Endothelial cell of umbilical vein (primary cell): ENCODE measurements at regions not wholly inside any gene's neighbourhood (a gene's known extent, or its start where the extent isn't known, plus 50 kb on each side); places are given as distances from the start of the nearest gene placed in this dataset.

Source experiments
- BruUV-seq: library from RNA; stranded (reverse); fragments of 400-500 nt; replicated peaks from 2 replicates; lab custom pipeline; 2021; lab: Mats Ljungman, UMichigan
- CTCF ChIA-PET: fragments of 300-600, 350-600 bp; sonication (Branson Sonifier 250); formaldehyde crosslinking; loops from one replicate; lab custom pipeline; 2021; ENCODE audit warnings: antibody characterized with exemption, inconsistent platforms; lab: Charles Lee
- POLR2A ChIA-PET: fragments of 300-600, 350-600 bp; sonication (Branson Sonifier 250); formaldehyde crosslinking; loops from one replicate; lab custom pipeline; 2021; ENCODE audit warnings: antibody characterized with exemption, inconsistent platforms; lab: Charles Lee
- DNase-seq: peaks from one replicate; pipeline ENCODE4 v3.0.0-alpha.2; 2011; ENCODE audit warnings: low read depth, low spot score
- FAIRE-seq: peaks from 2 replicates; lab custom pipeline; 2011; peaks lifted over from hg19 to GRCh38; lab: Jason Lieb, UNC
- H2AFZ ChIP-seq: 2 replicates; pipeline ENCODE4 v1.6.0; 2012; ENCODE audit warnings: low read depth, low read length, control low read depth, inconsistent platforms
- H3K27ac ChIP-seq: 2 replicates; pipeline ENCODE4 v1.5.1; 2011; ENCODE audit warnings: low read depth, mild to moderate bottlenecking, control low read depth, low read length, moderate library complexity; ENCODE audit not compliant: insufficient read depth
- H3K27me3 ChIP-seq, 2 experiments: 2 replicates each; pipeline versions ENCODE4 v1.6.0 to v1.6.1; 2011; ENCODE audit warnings: low read length in 2 of 2, mixed read lengths in 1 of 2; ENCODE audit not compliant: control insufficient read depth in 2 of 2, insufficient read depth in 2 of 2
- H3K36me3 ChIP-seq, 2 experiments: 2 replicates in 1 of 2; 3 replicates in 1 of 2; pipeline ENCODE4 v1.5.1; 2011; ENCODE audit warnings: low read length in 2 of 2, mild to moderate bottlenecking in 1 of 2, moderate library complexity in 1 of 2; ENCODE audit not compliant: control insufficient read depth in 2 of 2, insufficient read depth in 2 of 2; ENCODE audit errors: extremely low read depth in 1 of 2
- H3K4me1 ChIP-seq: 3 replicates; pipeline ENCODE4 v1.5.1; 2011; ENCODE audit warnings: mild to moderate bottlenecking, low read length; ENCODE audit not compliant: control insufficient read depth, insufficient read depth; ENCODE audit errors: extremely low read depth
- H3K4me2 ChIP-seq: 2 replicates; pipeline ENCODE4 v1.6.1; 2011; ENCODE audit warnings: low read length, control low read depth, mixed read lengths; ENCODE audit not compliant: insufficient read depth
- H3K4me3 ChIP-seq, 3 experiments: fragments of 200-600 bp in 1 of 3; sonication (generic), shearing (Covaris generic) in 1 of 3; replicated peaks in 1 of 3; 2 replicates each; pipeline ENCODE4 v1.5.1; 2011 to 2016; ENCODE audit warnings: control low read depth in 3 of 3, low read length in 3 of 3, mild to moderate bottlenecking in 2 of 3, inconsistent platforms in 1 of 3, low read depth in 1 of 3, moderate library complexity in 1 of 3; ENCODE audit not compliant: insufficient read depth in 1 of 3
- H3K79me2 ChIP-seq: 2 replicates; pipeline ENCODE4 v1.6.0; 2012; ENCODE audit warnings: low read length, inconsistent platforms; ENCODE audit not compliant: control insufficient read depth, insufficient read depth
- H3K9ac ChIP-seq: replicated peaks from 2 replicates; pipeline ENCODE3; 2011; ENCODE audit warnings: low read length, control low read depth; ENCODE audit not compliant: insufficient read depth; ENCODE audit errors: extremely low read depth
- H3K9me1 ChIP-seq: replicated peaks from 3 replicates; pipeline ENCODE4 v1.6.0; 2011; ENCODE audit warnings: mild to moderate bottlenecking, low read length; ENCODE audit not compliant: control insufficient read depth, insufficient read depth; ENCODE audit errors: extremely low read depth
- H3K9me3 ChIP-seq: replicated peaks from 2 replicates; pipeline ENCODE4 v1.5.1; 2012; ENCODE audit warnings: low read length, inconsistent platforms; ENCODE audit not compliant: control insufficient read depth, insufficient read depth
- H4K20me1 ChIP-seq: replicated peaks from 2 replicates; pipeline ENCODE3; 2011; ENCODE audit warnings: mild to moderate bottlenecking, low read length; ENCODE audit not compliant: control insufficient read depth, insufficient read depth; ENCODE audit errors: extremely low read depth
- CTCF ChIP-seq, 2 donors: IDR thresholded peaks; 1 replicate in 1 of 2; 2 replicates in 1 of 2; pipeline ENCODE4 v1.5.1; 2011; ENCODE audit warnings: low read length in 2 of 2, mild to moderate bottlenecking in 2 of 2, moderate library complexity in 2 of 2, control low read depth in 1 of 2, inconsistent platforms in 1 of 2, low read depth in 1 of 2; ENCODE audit not compliant: insufficient read depth in 1 of 2; ENCODE audit errors: extremely low read depth in 1 of 2
- EZH2 ChIP-seq: IDR thresholded peaks from 2 replicates; pipeline ENCODE4 v1.6.1; 2012; ENCODE audit warnings: borderline replicate concordance, low read depth, mild to moderate bottlenecking, moderate library complexity, low read length, inconsistent platforms; ENCODE audit not compliant: severe bottlenecking
- FOS ChIP-seq: IDR thresholded peaks from 2 replicates; pipeline ENCODE4 v1.6.1; 2011; ENCODE audit warnings: mild to moderate bottlenecking, low read length, moderate library complexity, borderline replicate concordance; ENCODE audit not compliant: insufficient read depth
- GATA2 ChIP-seq: IDR thresholded peaks from 2 replicates; pipeline ENCODE4 v1.7.0; 2011; ENCODE audit warnings: low read depth, mild to moderate bottlenecking, moderate library complexity, mixed read lengths, low read length; ENCODE audit not compliant: insufficient read length, insufficient read depth
- JUN ChIP-seq: IDR thresholded peaks from 2 replicates; pipeline ENCODE4 v1.6.1; 2011; ENCODE audit warnings: borderline replicate concordance, low read depth; ENCODE audit not compliant: insufficient read length, insufficient read depth
- MAX ChIP-seq: IDR thresholded peaks from 2 replicates; pipeline ENCODE4 v1.6.1; 2011; ENCODE audit not compliant: insufficient read depth, insufficient read length
- MYC ChIP-seq: IDR thresholded peaks from one replicate; pipeline ENCODE4 v1.6.1; 2011; ENCODE audit warnings: mild to moderate bottlenecking, low read depth, low read length
- POLR2A ChIP-seq: IDR thresholded peaks from 2 replicates; pipeline ENCODE4 v1.6.1; 2012; ENCODE audit warnings: low read depth, mild to moderate bottlenecking, control low read depth, low read length
- POLR2AphosphoS5 ChIP-seq: IDR thresholded peaks from 2 replicates; pipeline ENCODE4 v1.6.1; 2012; ENCODE audit warnings: low read depth, mild to moderate bottlenecking, control low read depth, low read length, moderate library complexity; ENCODE audit not compliant: insufficient read depth
- dilution Hi-C: fragments of 300-500 bp; cut with MboI; formaldehyde crosslinking; loops from one replicate; pipeline ENCODE4 v1.15.0; 2019; ENCODE audit warnings: low sequenced_read_pairs; ENCODE audit not compliant: extremely low pct_ligation_motif_present
- intact Hi-C: fragments of 100-400 bp; cut with micrococcal nuclease; formaldehyde crosslinking; loops from one replicate; pipeline ENCODE4 v1.10.0; 2022

- intact Hi-C loops = no loop called here
- CTCF ChIA-PET = no interaction called here
- Histone ChIP-seq H3K9me1 (no peaks in the 10 kb centered on the region), H3K9me3 (no peaks in the 10 kb centered on the region), H3K27ac (no peak overlapping the region), H3K4me2 (no peak overlapping the region), H2AFZ (no peak overlapping the region), H4K20me1 (no peaks in the 10 kb centered on the region), H3K27me3 (peaks cover 4 to 5% of the 10 kb centered on the region in 2 experiments), H3K4me3 (no peak overlapping the region), H3K4me1 (no peaks in the 10 kb centered on the region), H3K9ac (no peak overlapping the region), H3K36me3 (no peaks in the 10 kb centered on the region), H3K79me2 (no peaks in the 10 kb centered on the region)
- no peak for TF ChIP-seq MAX
- TF ChIP-seq MYC = no peak
- TF ChIP-seq FOS = no peak
- no peak for TF ChIP-seq CTCF (IDR thresholded peaks at IDR 0.05; ENCODE audit: extremely low read depth in 1 of 2, insufficient read depth in 1 of 2, low read depth in 1 of 2, low read length in 2 of 2)
- TF ChIP-seq GATA2 = no peak
- no peak for TF ChIP-seq EZH2
- TF ChIP-seq POLR2AphosphoS5 = no peak
- no peak for TF ChIP-seq POLR2A
- no peak for TF ChIP-seq JUN
- POLR2A ChIA-PET = no interaction called here
- dilution Hi-C loops = no loop called here
- no TSS peak for BruUV-seq
- no peak for FAIRE-seq
- DNase-seq = no peak
Measured at GRCh38 chr18:55064073-55064472, 104.8 kb upstream of the CCDC68 start.
